Neuron (in vitro differentiated cells): ENCODE measurements at regions not wholly inside any gene's neighbourhood (a gene's known extent, or its start where the extent isn't known, plus 50 kb on each side); places are given as distances from the start of the nearest gene placed in this dataset.
"Not testable (repeated sequence)": the region's sequence is repeated elsewhere in the genome, so short reads cannot be mapped to it uniquely, and the experiment has no call there.

Source experiments
- H2AFZ ChIP-seq: one replicate; pipeline ENCODE4 v1.6.1; 2013; ENCODE audit warnings: low read depth, mild to moderate bottlenecking, inconsistent platforms, low read length, moderate library complexity
- H3K27me3 ChIP-seq: one replicate; pipeline ENCODE4 v1.6.1; 2013; ENCODE audit warnings: low read length; ENCODE audit not compliant: insufficient read depth
- H3K36me3 ChIP-seq: one replicate; pipeline ENCODE4 v1.6.1; 2013; ENCODE audit warnings: low read length; ENCODE audit not compliant: insufficient read depth
- H3K4me1 ChIP-seq: one replicate; pipeline ENCODE4 v1.6.1; 2013; ENCODE audit warnings: low read length; ENCODE audit not compliant: insufficient read depth
- H3K4me3 ChIP-seq: 2 replicates; pipeline ENCODE4 v1.5.1; 2013; ENCODE audit warnings: mild to moderate bottlenecking, low read length, moderate library complexity
- H3K9me3 ChIP-seq: one replicate; pipeline ENCODE4 v1.6.1; 2013; ENCODE audit warnings: low read length

DNA sequence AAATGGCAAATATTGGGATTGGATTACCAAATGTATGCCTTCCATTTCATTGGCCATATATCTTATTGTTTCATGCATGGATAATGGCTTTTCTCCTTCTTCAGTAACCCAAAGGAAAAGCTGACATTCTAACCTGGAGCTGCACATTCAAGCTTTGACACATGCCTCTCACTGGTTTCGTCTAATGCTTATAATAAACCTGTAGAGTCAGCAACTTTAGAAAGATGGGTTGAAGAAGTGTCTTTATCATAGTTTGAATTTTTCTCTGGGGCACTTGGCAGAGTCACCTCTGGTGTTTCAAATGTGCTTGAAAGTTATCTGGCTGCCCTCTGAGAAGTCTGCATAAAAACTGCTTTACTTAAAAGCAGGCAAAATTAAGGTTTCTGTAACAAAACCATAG, 55.4 kb upstream of the GOLGA8A start:
- no peaks in the 10 kb centered on the region for H3K36me3 ChIP-seq
- H3K9me3 ChIP-seq, result peaks cover 21% of the 10 kb centered on the region
- no peak overlapping the region for H3K4me3 ChIP-seq
- peaks cover 53% of the 10 kb centered on the region for H3K27me3 ChIP-seq
- no peaks in the 10 kb centered on the region for H3K4me1 ChIP-seq
- H2AFZ ChIP-seq, result no peak overlapping the region

GRCh38 chr15:34491488-34491887, 53.9 kb upstream of the GOLGA8A start:
- not testable (repeated sequence) for H2AFZ ChIP-seq, H3K4me1 ChIP-seq, H3K36me3 ChIP-seq, H3K4me3 ChIP-seq
- peaks cover 53% of the 10 kb centered on the region for H3K27me3 ChIP-seq
- peaks cover 21% of the 10 kb centered on the region for H3K9me3 ChIP-seq

GRCh38 chr15:34490417-34491193, 53.0 kb upstream of the GOLGA8A start:
- H3K9me3 ChIP-seq, result peaks cover 21% of the 10 kb centered on the region
- no peak overlapping the region for H2AFZ ChIP-seq
- no peaks in the 10 kb centered on the region for H3K4me1 ChIP-seq
- no peaks in the 10 kb centered on the region for H3K36me3 ChIP-seq
- H3K27me3 ChIP-seq, result peaks cover 52% of the 10 kb centered on the region
- peak overlapping the region; percentile 27 for H3K4me3 ChIP-seq

- Histone ChIP-seq H3K27me3 (peaks cover 38% of the 10 kb centered on the region), H3K9me3 (peaks cover 11% of the 10 kb centered on the region)
- not testable (repeated sequence) for H2AFZ ChIP-seq, H3K36me3 ChIP-seq, H3K4me3 ChIP-seq, H3K4me1 ChIP-seq
Measured at GRCh38 chr15:34488973-34489959, 51.7 kb upstream of the GOLGA8A start.
